ENCODE measurements at regions not wholly inside any gene's neighbourhood (a gene's known extent, or its start where the extent isn't known, plus 50 kb on each side); places are given as distances from the start of the nearest gene placed in this dataset.

GRCh38 chr18:60755134-60755533 lies 382.6 kb upstream of the MC4R start:
- Histone ChIP-seq H3K4me3 (no peak overlapping the region), H3K9me1 (ENCODE audit: control insufficient read depth, insufficient read depth, low read length) (no peaks in the 10 kb centered on the region), H3K4me1 (replicated peaks in 1 of 2; ENCODE audit: control insufficient read depth in 2 of 2, insufficient read depth in 2 of 2, low read length in 2 of 2) (no peaks in the 10 kb centered on the region), H3K4me2 (ENCODE audit: insufficient read depth, low read length) (no peak overlapping the region), H2AFZ (ENCODE audit: low read depth, low read length) (no peak overlapping the region), H3K36me3 (ENCODE audit: control insufficient read depth, insufficient read depth, low read length) (no peaks in the 10 kb centered on the region), H3K27ac (ENCODE audit: extremely low read depth, low read depth, low read length) (no peak overlapping the region), H3K79me2 (ENCODE audit: control insufficient read depth, insufficient read depth, low read length) (no peaks in the 10 kb centered on the region), H3K9ac (ENCODE audit: insufficient read depth in 1 of 2, low read depth in 2 of 2, low read length in 2 of 2) (no peak overlapping the region), H3K27me3 (ENCODE audit: control insufficient read depth in 2 of 2, insufficient read depth in 2 of 2, low read length in 2 of 2) (no peaks in the 10 kb centered on the region), H3K9me3 (replicated peaks; ENCODE audit: control insufficient read depth, insufficient read depth, low read depth, low read length) (no peaks in the 10 kb centered on the region), H4K20me1 (replicated peaks; ENCODE audit: control insufficient read depth, insufficient read depth, low read length) (no peaks in the 10 kb centered on the region)
- intact Hi-C loops (cut with micrococcal nuclease) (no loop called here), in situ Hi-C loops (cut with MboI) (no loop called here)
- no TSS peak for BruUV-seq (replicated peaks)
- WGBS (ENCODE audit: insufficient coverage, low coverage, missing lambda C conversion rate): 0% methylated on average over 4 of the region's 5 CpGs
- FAIRE-seq (no peak), DNase-seq (ENCODE audit: extremely low read depth in 1 of 4, low spot score in 3 of 4) (no peak), ATAC-seq (no peak)
- TF ChIP-seq VEZF1 (CRISPR knock-in tag; IDR thresholded peaks at IDR 0.05): no peak
- no peak for TF ChIP-seq ZBTB2 (IDR thresholded peaks at IDR 0.05)
- TF ChIP-seq MAX (CRISPR knock-in tag; IDR thresholded peaks at IDR 0.05): no peak
- CTCF ChIA-PET (ENCODE audit: low intra/inter-chr PET ratio): no interaction called here
- POLR2A ChIA-PET: no interaction called here
